OCI-LY3 (cell line): ENCODE measurements at regions not wholly inside any gene's neighbourhood (a gene's known extent, or its start where the extent isn't known, plus 50 kb on each side); places are given as distances from the start of the nearest gene placed in this dataset.

Source experiments
- H2AFZ ChIP-seq: fragments of 200-600, 300-600 bp; shearing (Covaris generic); 2 replicates; pipeline ENCODE4 v1.6.0; 2014; ENCODE audit warnings: antibody characterized with exemption, low read depth, low read length
- H3K27ac ChIP-seq: fragments of 200-600, 300-600 bp; sonication (generic); 2 replicates; pipeline ENCODE4 v1.5.1; 2014; ENCODE audit warnings: mild to moderate bottlenecking, low read length, moderate library complexity, mixed read lengths
- H3K27me3 ChIP-seq: fragments of 200-600, 300-600 bp; sonication (generic); 2 replicates; pipeline ENCODE4 v1.6.1; 2014; ENCODE audit warnings: low read depth, low read length, mixed read lengths
- H3K36me3 ChIP-seq: fragments of 200-600, 300-600 bp; sonication (generic); replicated peaks from 2 replicates; pipeline ENCODE3; 2014; ENCODE audit warnings: low read depth, low read length, mixed read lengths
- H3K4me1 ChIP-seq: fragments of 300-600, 200-600 bp; sonication (generic); 2 replicates; pipeline ENCODE4 v1.6.1; 2014; ENCODE audit warnings: low read length, mixed read lengths
- H3K4me2 ChIP-seq: fragments of 200-600, 300-600 bp; sonication (generic); 2 replicates; pipeline ENCODE4 v1.6.1; 2014; ENCODE audit warnings: low read length, mixed read lengths
- H3K4me3 ChIP-seq: fragments of 300-600, 200-600 bp; sonication (generic); 2 replicates; pipeline ENCODE4 v1.5.1; 2014; ENCODE audit warnings: antibody characterized with exemption, mild to moderate bottlenecking, low read length, moderate library complexity
- H3K79me2 ChIP-seq: fragments of 300-600, 200-600 bp; shearing (Covaris generic); 2 replicates; pipeline ENCODE4 v1.6.1; 2014; ENCODE audit warnings: mild to moderate bottlenecking, low read length, mixed read lengths
- H3K9ac ChIP-seq: fragments of 300-600, 200-600 bp; shearing (Covaris generic); 2 replicates; pipeline ENCODE4 v1.6.0; 2014; ENCODE audit warnings: mild to moderate bottlenecking, low read length, moderate library complexity
- H3K9me3 ChIP-seq: fragments of 200-600, 300-600 bp; shearing (Covaris generic); 2 replicates; pipeline ENCODE4 v1.6.1; 2014; ENCODE audit warnings: low read length, mixed read lengths; ENCODE audit not compliant: insufficient read depth
- H4K20me1 ChIP-seq: fragments of 200-600, 300-600 bp; sonication (generic); 2 replicates; pipeline ENCODE4 v1.6.1; 2016; ENCODE audit warnings: low read length, mixed read lengths; ENCODE audit not compliant: insufficient read depth
- EZH2phosphoT487 ChIP-seq: fragments of 200-600 bp; shearing (Covaris generic); IDR thresholded peaks from 2 replicates; pipeline ENCODE4 v1.6.1; 2018; ENCODE audit warnings: antibody characterized with exemption, mixed run types, low read depth
- TF ChIP-seq, protein P1 (sequence below): fragments of 200-600, 300-600 bp; sonication (generic); IDR thresholded peaks from 2 replicates; pipeline ENCODE4 v1.5.1; 2014; ENCODE audit warnings: antibody characterized with exemption, low read length, low read depth

DNA sequence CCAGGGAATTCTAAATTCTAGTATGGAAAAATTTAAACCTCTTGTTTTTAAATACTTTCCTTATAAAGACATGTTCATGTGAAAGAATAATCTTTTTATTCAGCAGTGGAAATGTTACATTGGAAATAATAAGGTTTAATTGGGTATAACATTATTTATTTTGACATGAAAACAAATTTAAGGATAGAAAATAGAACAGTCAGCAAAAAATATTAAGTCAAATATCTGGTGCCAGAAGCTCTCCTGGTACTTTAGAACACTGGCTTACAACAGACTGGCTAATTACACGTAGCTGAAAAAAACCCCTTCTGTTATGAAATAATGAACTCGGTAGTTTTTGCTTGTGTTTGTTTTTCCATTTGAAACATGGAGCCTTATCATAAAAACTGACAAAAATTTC is 447.9 kb downstream of the DSEL start:
- H3K36me3 ChIP-seq: no peaks in the 10 kb centered on the region

DNA sequence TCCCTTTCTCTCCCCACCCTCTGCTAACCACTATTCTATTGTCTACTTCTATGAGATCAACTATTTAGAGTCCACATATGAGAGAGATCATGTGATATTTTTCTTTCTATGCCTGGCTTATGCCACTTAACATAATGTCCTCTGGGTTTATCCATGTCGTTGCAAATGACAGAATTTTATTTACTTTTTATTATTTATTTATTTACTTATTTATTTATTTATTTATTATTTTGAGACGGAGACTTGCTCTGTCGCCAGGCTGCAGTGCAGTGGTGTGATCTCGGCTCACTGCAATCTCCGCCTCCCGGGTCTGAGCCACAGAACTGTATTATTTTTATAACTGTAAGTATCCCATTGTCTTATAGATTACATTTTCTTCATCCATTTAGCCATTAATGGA is 443.4 kb upstream of the CDH19 start:
- no peaks in the 10 kb centered on the region for H3K9me3 ChIP-seq
- no peaks in the 10 kb centered on the region for H4K20me1 ChIP-seq
- no peaks in the 10 kb centered on the region for H3K36me3 ChIP-seq
- no peaks in the 10 kb centered on the region for H3K4me1 ChIP-seq
- no peaks in the 10 kb centered on the region for H3K79me2 ChIP-seq
- H3K9ac ChIP-seq: no peak overlapping the region
- no peak overlapping the region for H3K4me3 ChIP-seq
- no peak overlapping the region for H3K27ac ChIP-seq
- no peak overlapping the region for H2AFZ ChIP-seq
- TF ChIP-seq, protein P1, sequence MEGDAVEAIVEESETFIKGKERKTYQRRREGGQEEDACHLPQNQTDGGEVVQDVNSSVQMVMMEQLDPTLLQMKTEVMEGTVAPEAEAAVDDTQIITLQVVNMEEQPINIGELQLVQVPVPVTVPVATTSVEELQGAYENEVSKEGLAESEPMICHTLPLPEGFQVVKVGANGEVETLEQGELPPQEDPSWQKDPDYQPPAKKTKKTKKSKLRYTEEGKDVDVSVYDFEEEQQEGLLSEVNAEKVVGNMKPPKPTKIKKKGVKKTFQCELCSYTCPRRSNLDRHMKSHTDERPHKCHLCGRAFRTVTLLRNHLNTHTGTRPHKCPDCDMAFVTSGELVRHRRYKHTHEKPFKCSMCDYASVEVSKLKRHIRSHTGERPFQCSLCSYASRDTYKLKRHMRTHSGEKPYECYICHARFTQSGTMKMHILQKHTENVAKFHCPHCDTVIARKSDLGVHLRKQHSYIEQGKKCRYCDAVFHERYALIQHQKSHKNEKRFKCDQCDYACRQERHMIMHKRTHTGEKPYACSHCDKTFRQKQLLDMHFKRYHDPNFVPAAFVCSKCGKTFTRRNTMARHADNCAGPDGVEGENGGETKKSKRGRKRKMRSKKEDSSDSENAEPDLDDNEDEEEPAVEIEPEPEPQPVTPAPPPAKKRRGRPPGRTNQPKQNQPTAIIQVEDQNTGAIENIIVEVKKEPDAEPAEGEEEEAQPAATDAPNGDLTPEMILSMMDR: no peak
- no peak for TF ChIP-seq EZH2phosphoT487
- no peak overlapping the region for H3K4me2 ChIP-seq
- no peaks in the 10 kb centered on the region for H3K27me3 ChIP-seq

More for the DNA sequence above, 447.9 kb downstream of the DSEL start:
- Histone ChIP-seq H4K20me1 (no peaks in the 10 kb centered on the region), H2AFZ (no peak overlapping the region), H3K79me2 (no peaks in the 10 kb centered on the region), H3K9ac (no peak overlapping the region), H3K4me3 (no peak overlapping the region), H3K4me2 (no peak overlapping the region), H3K4me1 (no peaks in the 10 kb centered on the region), H3K27me3 (no peaks in the 10 kb centered on the region), H3K9me3 (no peaks in the 10 kb centered on the region), H3K27ac (no peak overlapping the region)
- TF ChIP-seq EZH2phosphoT487: no peak

DNA sequence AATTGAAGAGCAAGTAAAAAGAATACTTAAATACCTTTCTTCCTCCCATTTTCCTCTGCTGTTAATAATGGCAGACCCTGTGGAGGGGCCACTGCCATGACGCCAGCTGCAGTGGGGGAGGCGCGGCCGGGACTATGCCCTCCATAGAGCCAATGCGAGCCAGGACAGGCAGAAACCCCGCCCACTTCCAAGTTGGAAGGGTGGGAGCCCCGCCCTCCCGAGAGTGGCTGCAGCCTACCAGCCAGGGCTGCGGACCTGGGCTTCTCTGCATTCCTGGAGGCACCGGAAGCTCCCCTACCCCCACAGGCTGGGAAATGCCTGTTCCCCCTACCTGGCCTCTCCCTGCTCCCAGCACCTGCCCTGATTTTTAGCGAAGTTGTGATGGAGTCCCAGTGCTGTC is 439.4 kb upstream of the CDH19 start:
- no peak overlapping the region for H3K4me3 ChIP-seq

DNA sequence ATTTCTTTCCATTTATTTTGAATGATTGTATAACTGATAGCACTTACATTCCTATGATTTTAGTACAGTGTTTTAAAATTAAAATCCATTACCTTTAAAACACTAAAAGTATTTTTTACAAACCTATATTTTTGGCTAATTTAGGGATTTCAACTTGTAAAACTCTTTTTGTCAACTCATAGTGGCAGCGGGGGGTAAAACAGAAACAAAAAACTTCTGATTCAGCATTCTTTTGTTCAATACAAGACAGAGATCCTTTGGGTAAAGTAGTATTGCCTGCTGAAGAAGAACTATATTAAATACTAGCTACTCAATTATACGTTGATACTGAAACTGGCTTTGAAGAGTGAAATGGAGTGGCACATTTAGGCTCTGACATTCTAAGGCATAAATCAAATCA is 437.4 kb upstream of the CDH19 start:
- H3K4me1 ChIP-seq: no peaks in the 10 kb centered on the region
- TF ChIP-seq, protein P1: no peak
- no peak for TF ChIP-seq EZH2phosphoT487
- H3K36me3 ChIP-seq: no peaks in the 10 kb centered on the region
- H3K9me3 ChIP-seq: no peaks in the 10 kb centered on the region
- H2AFZ ChIP-seq: no peak overlapping the region
- H3K4me3 ChIP-seq: no peak overlapping the region
- H3K27me3 ChIP-seq: no peaks in the 10 kb centered on the region
- no peak overlapping the region for H3K9ac ChIP-seq
- no peak overlapping the region for H3K4me2 ChIP-seq
- H3K79me2 ChIP-seq: no peaks in the 10 kb centered on the region
- no peak overlapping the region for H3K27ac ChIP-seq
- no peaks in the 10 kb centered on the region for H4K20me1 ChIP-seq

More for the DNA sequence above, 439.4 kb upstream of the CDH19 start:
- H3K27ac ChIP-seq: no peak overlapping the region
- H3K4me1 ChIP-seq: no peaks in the 10 kb centered on the region
- no peak overlapping the region for H2AFZ ChIP-seq
- H3K79me2 ChIP-seq: no peaks in the 10 kb centered on the region
- no peak overlapping the region for H3K4me2 ChIP-seq
- TF ChIP-seq, protein P1: no peak
- no peak for TF ChIP-seq EZH2phosphoT487
- no peaks in the 10 kb centered on the region for H4K20me1 ChIP-seq
- H3K27me3 ChIP-seq: no peaks in the 10 kb centered on the region
- H3K36me3 ChIP-seq: no peaks in the 10 kb centered on the region
- H3K9me3 ChIP-seq: no peaks in the 10 kb centered on the region
- H3K9ac ChIP-seq: no peak overlapping the region

DNA sequence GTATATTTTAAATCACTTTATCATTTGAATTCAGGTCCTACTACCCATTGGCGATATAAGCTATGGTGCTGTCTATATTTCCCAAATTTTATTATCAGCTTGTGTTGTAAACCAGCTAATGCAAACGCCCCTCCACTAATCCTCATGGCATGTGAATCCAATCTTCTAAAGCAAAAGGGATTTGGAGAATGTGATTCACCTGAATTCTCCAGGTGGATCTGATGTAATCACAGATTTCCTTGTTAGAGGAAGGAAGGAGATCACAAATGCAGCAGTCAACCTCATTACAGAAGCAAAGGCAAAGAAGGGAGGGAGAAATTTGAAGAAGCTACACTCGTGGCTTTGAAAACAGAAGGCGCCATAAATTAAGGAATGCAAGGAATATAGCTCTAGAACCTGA is 431.1 kb upstream of the CDH19 start:
- no peaks in the 10 kb centered on the region for H3K9me3 ChIP-seq
- no peak overlapping the region for H3K27ac ChIP-seq
- H3K79me2 ChIP-seq: no peaks in the 10 kb centered on the region
- H3K27me3 ChIP-seq: no peaks in the 10 kb centered on the region
- no peaks in the 10 kb centered on the region for H4K20me1 ChIP-seq
- H2AFZ ChIP-seq: peak overlapping the region; percentile 12; the same call in 1 of the 2 replicates
- no peak overlapping the region for H3K9ac ChIP-seq
- no peaks in the 10 kb centered on the region for H3K36me3 ChIP-seq
- no peak overlapping the region for H3K4me3 ChIP-seq
- H3K4me1 ChIP-seq: no peaks in the 10 kb centered on the region
- no peak overlapping the region for H3K4me2 ChIP-seq
- TF ChIP-seq, protein P1: no peak
- no peak for TF ChIP-seq EZH2phosphoT487
